ENCODE measurements at regions not wholly inside any gene's neighbourhood (a gene's known extent, or its start where the extent isn't known, plus 50 kb on each side); places are given as distances from the start of the nearest gene placed in this dataset.

DNA sequence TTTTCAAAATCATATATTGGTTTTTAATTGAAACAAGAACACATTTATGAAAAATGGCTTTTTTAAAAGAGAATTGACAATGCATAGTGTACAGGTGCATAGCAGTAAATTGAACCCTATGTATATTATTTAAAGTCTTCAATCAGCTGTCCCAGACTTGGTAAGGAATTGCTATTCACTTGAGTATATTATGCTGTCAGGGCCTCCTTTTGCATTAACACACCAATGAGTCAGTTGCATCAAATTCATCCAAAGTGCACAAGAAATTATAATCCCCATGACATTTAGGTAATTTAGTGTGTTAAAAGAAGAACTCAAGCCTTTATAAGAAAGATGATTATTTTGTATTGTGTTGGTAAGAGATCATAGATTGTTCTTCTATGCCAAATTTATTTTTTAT, 748.8 kb upstream of the RIOK2 start:
- Histone ChIP-seq H3K4me3 (ENCODE audit: low read depth in 1 of 3, low read length in 3 of 3) (no peak overlapping the region), H3K36me3 (ENCODE audit: control insufficient read depth in 4 of 4, insufficient read depth in 3 of 4, low read depth in 1 of 4, low read length in 3 of 4) (no peaks in the 10 kb centered on the region), H3K27ac (ENCODE audit: low read depth in 1 of 2, low read length in 2 of 2) (no peak overlapping the region), H3K9ac (ENCODE audit: low read depth in 1 of 2, low read length in 2 of 2) (no peak overlapping the region), H3K27me3 (ENCODE audit: control insufficient read depth in 4 of 4, insufficient read depth in 4 of 4, low read length in 3 of 4) (no peaks in the 10 kb centered on the region), H3K4me1 (ENCODE audit: control insufficient read depth in 4 of 4, insufficient read depth in 4 of 4, low read length in 3 of 4) (no peaks in the 10 kb centered on the region), H3K9me3 (ENCODE audit: control insufficient read depth in 4 of 4, low read length in 3 of 4) (no peaks in the 10 kb centered on the region)
- no peak for TF ChIP-seq SP1 (IDR thresholded peaks at IDR 0.05)
- TF ChIP-seq RAD21 (IDR thresholded peaks at IDR 0.05): no peak
- TF ChIP-seq FOXA2 (IDR thresholded peaks at IDR 0.05): no peak
- TF ChIP-seq, protein P1, sequence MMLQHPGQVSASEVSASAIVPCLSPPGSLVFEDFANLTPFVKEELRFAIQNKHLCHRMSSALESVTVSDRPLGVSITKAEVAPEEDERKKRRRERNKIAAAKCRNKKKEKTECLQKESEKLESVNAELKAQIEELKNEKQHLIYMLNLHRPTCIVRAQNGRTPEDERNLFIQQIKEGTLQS (IDR thresholded peaks at IDR 0.05): no peak
- TF ChIP-seq YY1 (IDR thresholded peaks at IDR 0.05): no peak
- TF ChIP-seq FOXA1 (IDR thresholded peaks at IDR 0.05): no peak
- TF ChIP-seq, protein P2, sequence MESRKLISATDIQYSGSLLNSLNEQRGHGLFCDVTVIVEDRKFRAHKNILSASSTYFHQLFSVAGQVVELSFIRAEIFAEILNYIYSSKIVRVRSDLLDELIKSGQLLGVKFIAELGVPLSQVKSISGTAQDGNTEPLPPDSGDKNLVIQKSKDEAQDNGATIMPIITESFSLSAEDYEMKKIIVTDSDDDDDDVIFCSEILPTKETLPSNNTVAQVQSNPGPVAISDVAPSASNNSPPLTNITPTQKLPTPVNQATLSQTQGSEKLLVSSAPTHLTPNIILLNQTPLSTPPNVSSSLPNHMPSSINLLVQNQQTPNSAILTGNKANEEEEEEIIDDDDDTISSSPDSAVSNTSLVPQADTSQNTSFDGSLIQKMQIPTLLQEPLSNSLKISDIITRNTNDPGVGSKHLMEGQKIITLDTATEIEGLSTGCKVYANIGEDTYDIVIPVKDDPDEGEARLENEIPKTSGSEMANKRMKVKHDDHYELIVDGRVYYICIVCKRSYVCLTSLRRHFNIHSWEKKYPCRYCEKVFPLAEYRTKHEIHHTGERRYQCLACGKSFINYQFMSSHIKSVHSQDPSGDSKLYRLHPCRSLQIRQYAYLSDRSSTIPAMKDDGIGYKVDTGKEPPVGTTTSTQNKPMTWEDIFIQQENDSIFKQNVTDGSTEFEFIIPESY (IDR thresholded peaks at IDR 0.05): no peak
- no peak for TF ChIP-seq RXRA (IDR thresholded peaks at IDR 0.05)
- no peak for TF ChIP-seq HNF4A (conservative IDR thresholded peaks at IDR 0.05)
- no peak for TF ChIP-seq NR2F2 (IDR thresholded peaks at IDR 0.05)
- no peak for TF ChIP-seq EGR1 (IDR thresholded peaks at IDR 0.05; ENCODE audit: low read depth in 2 of 2)
- TF ChIP-seq GABPA (IDR thresholded peaks at IDR 0.05 in 1 of 2, conservative IDR thresholded peaks at IDR 0.05 in 1 of 2): no peak
- DNase-seq (ENCODE audit: low spot score): no peak

DNA sequence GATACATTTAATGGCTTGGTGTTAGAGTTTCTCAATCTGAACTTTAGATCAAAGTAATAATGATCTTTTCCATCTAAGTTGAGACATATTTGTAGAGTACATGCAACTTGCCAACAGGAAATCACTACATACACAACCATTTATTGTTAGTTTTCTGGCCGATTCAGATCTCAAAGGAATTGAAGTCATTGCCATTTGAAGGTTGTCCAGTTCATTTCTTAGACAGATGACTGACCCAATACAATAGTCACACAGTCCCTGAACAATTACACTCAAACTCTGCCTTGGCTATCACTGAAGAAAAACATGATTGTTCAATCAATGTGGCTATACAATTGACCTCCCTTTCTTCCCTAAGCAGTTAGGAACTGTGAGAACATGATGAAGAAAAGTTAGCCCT, 753.2 kb upstream of the RIOK2 start:
- Histone ChIP-seq H3K9ac (ENCODE audit: low read depth in 1 of 2, low read length in 2 of 2) (no peak overlapping the region), H3K36me3 (ENCODE audit: control insufficient read depth in 4 of 4, insufficient read depth in 3 of 4, low read depth in 1 of 4, low read length in 3 of 4) (no peaks in the 10 kb centered on the region), H3K9me3 (ENCODE audit: control insufficient read depth in 4 of 4, low read length in 3 of 4) (no peaks in the 10 kb centered on the region), H3K4me1 (ENCODE audit: control insufficient read depth in 4 of 4, insufficient read depth in 4 of 4, low read length in 3 of 4) (no peaks in the 10 kb centered on the region), H3K27ac (ENCODE audit: low read depth in 1 of 2, low read length in 2 of 2) (no peak overlapping the region), H3K27me3 (ENCODE audit: control insufficient read depth in 4 of 4, insufficient read depth in 4 of 4, low read length in 3 of 4) (no peaks in the 10 kb centered on the region), H3K4me3 (ENCODE audit: low read depth in 1 of 3, low read length in 3 of 3) (no peak overlapping the region)
- DNase-seq (ENCODE audit: low spot score): no peak
- 61% methylated on average over 1 of the region's 1 CpG for whole genome bisulfite sequencing
- TF ChIP-seq, protein P3, sequence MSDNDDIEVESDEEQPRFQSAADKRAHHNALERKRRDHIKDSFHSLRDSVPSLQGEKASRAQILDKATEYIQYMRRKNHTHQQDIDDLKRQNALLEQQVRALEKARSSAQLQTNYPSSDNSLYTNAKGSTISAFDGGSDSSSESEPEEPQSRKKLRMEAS (IDR thresholded peaks at IDR 0.05): no peak
- TF ChIP-seq GABPA (IDR thresholded peaks at IDR 0.05 in 1 of 2, conservative IDR thresholded peaks at IDR 0.05 in 1 of 2): no peak

DNA sequence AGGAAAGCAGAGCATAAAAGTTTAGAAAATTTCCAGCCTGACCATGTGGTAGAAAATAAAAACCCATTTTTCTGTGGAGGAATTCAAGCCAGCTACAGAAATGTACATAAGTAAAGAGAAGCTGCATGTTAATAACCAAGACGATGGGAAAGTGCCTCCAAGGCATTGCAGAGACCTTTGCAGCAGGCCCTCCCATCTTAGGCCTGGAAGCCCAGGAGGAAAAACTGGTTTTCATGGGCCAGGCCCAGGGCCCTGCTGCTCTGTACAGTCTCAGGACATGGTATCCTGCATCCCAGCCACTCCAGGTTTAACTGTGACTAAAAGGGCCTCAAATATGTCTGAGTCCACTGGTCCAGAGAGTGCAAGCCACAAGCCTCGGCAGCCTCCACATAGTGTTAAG, 754.8 kb upstream of the RIOK2 start:
- no peaks in the 10 kb centered on the region for H3K9me3 ChIP-seq (ENCODE audit: control insufficient read depth in 4 of 4, low read length in 3 of 4)
- H3K4me3 ChIP-seq (ENCODE audit: low read depth in 1 of 3, low read length in 3 of 3): no peak overlapping the region
- H3K9ac ChIP-seq (ENCODE audit: low read depth in 1 of 2, low read length in 2 of 2): no peak overlapping the region
- no peak overlapping the region for H3K27ac ChIP-seq (ENCODE audit: low read depth in 1 of 2, low read length in 2 of 2)
- no peaks in the 10 kb centered on the region for H3K36me3 ChIP-seq (ENCODE audit: control insufficient read depth in 4 of 4, insufficient read depth in 3 of 4, low read depth in 1 of 4, low read length in 3 of 4)
- H3K27me3 ChIP-seq (ENCODE audit: control insufficient read depth in 4 of 4, insufficient read depth in 4 of 4, low read length in 3 of 4): no peaks in the 10 kb centered on the region
- no peaks in the 10 kb centered on the region for H3K4me1 ChIP-seq (ENCODE audit: control insufficient read depth in 4 of 4, insufficient read depth in 4 of 4, low read length in 3 of 4)
- 68% methylated on average over 2 of the region's 2 CpGs for WGBS
- no peak for DNase-seq (ENCODE audit: low spot score)
- TF ChIP-seq HNF4G (IDR thresholded peaks at IDR 0.05) (no peak), FOXA2 (IDR thresholded peaks at IDR 0.05) (no peak), TAF1 (conservative IDR thresholded peaks at IDR 0.05) (no peak), FOXA1 (IDR thresholded peaks at IDR 0.05) (no peak), HNF4A (conservative IDR thresholded peaks at IDR 0.05) (no peak), EGR1 (IDR thresholded peaks at IDR 0.05; ENCODE audit: low read depth in 2 of 2) (no peak), SP1 (IDR thresholded peaks at IDR 0.05) (no peak), NR2F2 (IDR thresholded peaks at IDR 0.05) (no peak), RXRA (IDR thresholded peaks at IDR 0.05) (no peak), YY1 (IDR thresholded peaks at IDR 0.05) (no peak), RAD21 (IDR thresholded peaks at IDR 0.05) (no peak)
- TF ChIP-seq, protein P2 (IDR thresholded peaks at IDR 0.05): no peak
- TF ChIP-seq, protein P4, sequence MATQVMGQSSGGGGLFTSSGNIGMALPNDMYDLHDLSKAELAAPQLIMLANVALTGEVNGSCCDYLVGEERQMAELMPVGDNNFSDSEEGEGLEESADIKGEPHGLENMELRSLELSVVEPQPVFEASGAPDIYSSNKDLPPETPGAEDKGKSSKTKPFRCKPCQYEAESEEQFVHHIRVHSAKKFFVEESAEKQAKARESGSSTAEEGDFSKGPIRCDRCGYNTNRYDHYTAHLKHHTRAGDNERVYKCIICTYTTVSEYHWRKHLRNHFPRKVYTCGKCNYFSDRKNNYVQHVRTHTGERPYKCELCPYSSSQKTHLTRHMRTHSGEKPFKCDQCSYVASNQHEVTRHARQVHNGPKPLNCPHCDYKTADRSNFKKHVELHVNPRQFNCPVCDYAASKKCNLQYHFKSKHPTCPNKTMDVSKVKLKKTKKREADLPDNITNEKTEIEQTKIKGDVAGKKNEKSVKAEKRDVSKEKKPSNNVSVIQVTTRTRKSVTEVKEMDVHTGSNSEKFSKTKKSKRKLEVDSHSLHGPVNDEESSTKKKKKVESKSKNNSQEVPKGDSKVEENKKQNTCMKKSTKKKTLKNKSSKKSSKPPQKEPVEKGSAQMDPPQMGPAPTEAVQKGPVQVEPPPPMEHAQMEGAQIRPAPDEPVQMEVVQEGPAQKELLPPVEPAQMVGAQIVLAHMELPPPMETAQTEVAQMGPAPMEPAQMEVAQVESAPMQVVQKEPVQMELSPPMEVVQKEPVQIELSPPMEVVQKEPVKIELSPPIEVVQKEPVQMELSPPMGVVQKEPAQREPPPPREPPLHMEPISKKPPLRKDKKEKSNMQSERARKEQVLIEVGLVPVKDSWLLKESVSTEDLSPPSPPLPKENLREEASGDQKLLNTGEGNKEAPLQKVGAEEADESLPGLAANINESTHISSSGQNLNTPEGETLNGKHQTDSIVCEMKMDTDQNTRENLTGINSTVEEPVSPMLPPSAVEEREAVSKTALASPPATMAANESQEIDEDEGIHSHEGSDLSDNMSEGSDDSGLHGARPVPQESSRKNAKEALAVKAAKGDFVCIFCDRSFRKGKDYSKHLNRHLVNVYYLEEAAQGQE (IDR thresholded peaks at IDR 0.05): no peak
- TF ChIP-seq, protein P3 (IDR thresholded peaks at IDR 0.05): no peak
- TF ChIP-seq, protein P5, sequence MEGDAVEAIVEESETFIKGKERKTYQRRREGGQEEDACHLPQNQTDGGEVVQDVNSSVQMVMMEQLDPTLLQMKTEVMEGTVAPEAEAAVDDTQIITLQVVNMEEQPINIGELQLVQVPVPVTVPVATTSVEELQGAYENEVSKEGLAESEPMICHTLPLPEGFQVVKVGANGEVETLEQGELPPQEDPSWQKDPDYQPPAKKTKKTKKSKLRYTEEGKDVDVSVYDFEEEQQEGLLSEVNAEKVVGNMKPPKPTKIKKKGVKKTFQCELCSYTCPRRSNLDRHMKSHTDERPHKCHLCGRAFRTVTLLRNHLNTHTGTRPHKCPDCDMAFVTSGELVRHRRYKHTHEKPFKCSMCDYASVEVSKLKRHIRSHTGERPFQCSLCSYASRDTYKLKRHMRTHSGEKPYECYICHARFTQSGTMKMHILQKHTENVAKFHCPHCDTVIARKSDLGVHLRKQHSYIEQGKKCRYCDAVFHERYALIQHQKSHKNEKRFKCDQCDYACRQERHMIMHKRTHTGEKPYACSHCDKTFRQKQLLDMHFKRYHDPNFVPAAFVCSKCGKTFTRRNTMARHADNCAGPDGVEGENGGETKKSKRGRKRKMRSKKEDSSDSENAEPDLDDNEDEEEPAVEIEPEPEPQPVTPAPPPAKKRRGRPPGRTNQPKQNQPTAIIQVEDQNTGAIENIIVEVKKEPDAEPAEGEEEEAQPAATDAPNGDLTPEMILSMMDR (IDR thresholded peaks at IDR 0.05; ENCODE audit: low read depth, low read length, missing input control): no peak
- TF ChIP-seq, protein P1 (IDR thresholded peaks at IDR 0.05): no peak

Data from liver (tissue), 8 donors.